ENCODE measurements at regions not wholly inside any gene's neighbourhood (a gene's known extent, or its start where the extent isn't known, plus 50 kb on each side); places are given as distances from the start of the nearest gene placed in this dataset.
A peak's percentile ranks its signal among the peaks of the same experiment; 100 is the strongest.

- no peak for FAIRE-seq
- H3K4me2 ChIP-seq = peak overlapping the region; percentile 66
- H3K4me1 ChIP-seq = peaks cover 71% of the 10 kb centered on the region
- CTCF ChIA-PET = interaction anchor here (6.6 kb wide), 1 partner anchor 26 kb away, joined by 30 read pairs; no protein-coding TSS in a partner anchor
- 90% methylated on average over 8 of the region's 8 CpGs for WGBS (ENCODE audit: missing lambda C conversion rate)
- H3K9me3 ChIP-seq = no peaks in the 10 kb centered on the region
- no peak overlapping the region for H3K4me3 ChIP-seq
- no peak for DNase-seq (ENCODE audit: low read depth in 1 of 2, low spot score in 1 of 2)
- H3K27ac ChIP-seq = peak overlapping the region; percentile 76 to 82
- no peak for ATAC-seq
- POLR2A ChIA-PET = no interaction called here
- TF ChIP-seq HEYL (CRISPR knock-in tag; IDR thresholded peaks at IDR 0.05) (no peak), GATA3 (IDR thresholded peaks at IDR 0.05; ENCODE audit: borderline replicate concordance) (no peak), KDM1A (IDR thresholded peaks at IDR 0.05; ENCODE audit: low read depth) (no peak), JUN (IDR thresholded peaks at IDR 0.05) (no peak), REST (IDR thresholded peaks at IDR 0.05) (no peak), HOXA7 (CRISPR knock-in tag; IDR thresholded peaks at IDR 0.05) (no peak), RARB (CRISPR knock-in tag; IDR thresholded peaks at IDR 0.05) (no peak), JUNB (IDR thresholded peaks at IDR 0.05) (no peak), HMGXB4 (CRISPR knock-in tag; IDR thresholded peaks at IDR 0.05; ENCODE audit: borderline replicate concordance) (no peak), HOXB5 (CRISPR knock-in tag; IDR thresholded peaks at IDR 0.05) (no peak), E2F6 (IDR thresholded peaks at IDR 0.05; ENCODE audit: borderline replicate concordance, low read depth) (no peak), MAFK (IDR thresholded peaks at IDR 0.05; ENCODE audit: partially characterized antibody) (no peak), RNF2 (IDR thresholded peaks at IDR 0.05; ENCODE audit: borderline replicate concordance, low read depth) (no peak), CBX2 (IDR thresholded peaks at IDR 0.05; ENCODE audit: borderline replicate concordance, low read depth) (no peak), CEBPB (IDR thresholded peaks at IDR 0.05) (no peak), SMC3 (IDR thresholded peaks at IDR 0.05) (no peak), BCL3 (IDR thresholded peaks at IDR 0.05) (no peak)
These were observed 72.2 kb upstream of the PODXL start for GRCh38 chr7:131628634-131629033.

GRCh38 chr7:131627735-131628190 lies 71.3 kb upstream of the PODXL start:
- DNase-seq (ENCODE audit: low read depth in 1 of 2, low spot score in 1 of 2) = no peak
- no peak for ATAC-seq
- TF ChIP-seq ATOH8 (CRISPR knock-in tag; IDR thresholded peaks at IDR 0.05; ENCODE audit: low read depth) (no peak), BHLHE40 (IDR thresholded peaks at IDR 0.05; ENCODE audit: low read depth, low read length) (no peak), HOXB5 (CRISPR knock-in tag; IDR thresholded peaks at IDR 0.05) (no peak), POLR2A (IDR thresholded peaks at IDR 0.05; ENCODE audit: low read length) (no peak)
- CTCF ChIA-PET = interaction anchor here (0.5 to 6.6 kb wide), 5 partner anchors 15 to 115 kb away, joined by 3 to 30 read pairs (median 3); no protein-coding TSS in a partner anchor
- Histone ChIP-seq H3K4me2 (no peak overlapping the region), H3K4me1 (peaks cover 62% of the 10 kb centered on the region), H3K4me3 (no peak overlapping the region), H3K27ac (peak overlapping the region; percentile 76 to 82; a peak in 5 of 6 replicates), H3K9me3 (no peaks in the 10 kb centered on the region)
- FAIRE-seq = no peak
- POLR2A ChIA-PET = no interaction called here
- 73% methylated on average over 6 of the region's 6 CpGs for WGBS (ENCODE audit: missing lambda C conversion rate)

Measured in A549 (cell line).